ENCODE measurements at regions not wholly inside any gene's neighbourhood (a gene's known extent, or its start where the extent isn't known, plus 50 kb on each side); places are given as distances from the start of the nearest gene placed in this dataset.

GRCh38 chr13:69617587-69617986 lies 490.0 kb upstream of the ATXN8OS start:
- no peak for TF ChIP-seq EP300 (IDR thresholded peaks at IDR 0.05; ENCODE audit: borderline replicate concordance in 1 of 2, low read depth in 1 of 2, low read length in 1 of 2)
- TF ChIP-seq CTCF (IDR thresholded peaks at IDR 0.05), result no peak
- TF ChIP-seq POLR2AphosphoS5 (IDR thresholded peaks at IDR 0.05; ENCODE audit: low read depth, low read length), result no peak
- no peak for TF ChIP-seq GATA2 (CRISPR knock-in tag; IDR thresholded peaks at IDR 0.05)
- TF ChIP-seq REST (IDR thresholded peaks at IDR 0.05; ENCODE audit: low read depth, low read length), result no peak
- TF ChIP-seq EZH2phosphoT487 (IDR thresholded peaks at IDR 0.05; ENCODE audit: borderline replicate concordance, low read depth), result no peak
- no peak for TF ChIP-seq YY1 (IDR thresholded peaks at IDR 0.05; ENCODE audit: low read depth)
- no peak for TF ChIP-seq PBX3 (IDR thresholded peaks at IDR 0.05)
- no peak for TF ChIP-seq RFX5 (IDR thresholded peaks at IDR 0.05; ENCODE audit: low read length)
- TF ChIP-seq ELF1 (IDR thresholded peaks at IDR 0.05), result no peak

Measured in SK-N-SH (cell line).